ENCODE measurements at regions not wholly inside any gene's neighbourhood (a gene's known extent, or its start where the extent isn't known, plus 50 kb on each side); places are given as distances from the start of the nearest gene placed in this dataset.

- TF ChIP-seq CTCF (conservative IDR thresholded peaks at IDR 0.05) (no peak), EZH2 (IDR thresholded peaks at IDR 0.05; ENCODE audit: low read depth) (no peak)
Observed at GRCh38 chr4:91746551-91746950, 557.2 kb upstream of the GRID2 start.

Measured in PC-9 (cell line).